ENCODE measurements at regions not wholly inside any gene's neighbourhood (a gene's known extent, or its start where the extent isn't known, plus 50 kb on each side); places are given as distances from the start of the nearest gene placed in this dataset.
"Not testable (repeated sequence)": the region's sequence is repeated elsewhere in the genome, so short reads cannot be mapped to it uniquely, and the experiment has no call there.

GRCh38 chr5:159807586-159807985, 108.7 kb upstream of the ADRA1B start:
- TF ChIP-seq GABPA (IDR thresholded peaks at IDR 0.05; ENCODE audit: low read depth) (no peak), CTCF (IDR thresholded peaks at IDR 0.05; ENCODE audit: insufficient read depth, low read length) (no peak)
- no peak overlapping the region for H3K27ac ChIP-seq (replicated peaks)
- H3K4me3 ChIP-seq (replicated peaks; ENCODE audit: insufficient read depth, low read length) = no peak overlapping the region
- no peaks in the 10 kb centered on the region for H3K27me3 ChIP-seq (ENCODE audit: insufficient read depth, poor library complexity, severe bottlenecking)
- DNase-seq (ENCODE audit: low read depth in 1 of 2, low spot score in 1 of 2) = no peak

- no peak for DNase-seq (ENCODE audit: low read depth in 1 of 2, low spot score in 1 of 2)
- H3K4me3 ChIP-seq (replicated peaks; ENCODE audit: insufficient read depth, low read length) = no peak overlapping the region
- H3K27ac ChIP-seq (replicated peaks) = no peak overlapping the region
- TF ChIP-seq SPI1 (IDR thresholded peaks at IDR 0.05; ENCODE audit: borderline replicate concordance, low read depth) = no peak
- no peak for TF ChIP-seq GABPA (IDR thresholded peaks at IDR 0.05; ENCODE audit: low read depth)
- no peak for TF ChIP-seq CTCF (IDR thresholded peaks at IDR 0.05; ENCODE audit: insufficient read depth, low read length)
- no peak for TF ChIP-seq POLR2AphosphoS5 (IDR thresholded peaks at IDR 0.05; ENCODE audit: low read depth)
- TF ChIP-seq REST (IDR thresholded peaks at IDR 0.05; ENCODE audit: insufficient replicate concordance, low read depth) = no peak
- H3K27me3 ChIP-seq (ENCODE audit: insufficient read depth, poor library complexity, severe bottlenecking) = no peaks in the 10 kb centered on the region
Measured at GRCh38 chr5:159811712-159812111, 104.6 kb upstream of the ADRA1B start.

- H3K4me3 ChIP-seq (replicated peaks; ENCODE audit: insufficient read depth, low read length); H3K27ac ChIP-seq (replicated peaks); DNase-seq (ENCODE audit: low read depth in 1 of 2, low spot score in 1 of 2); H3K27me3 ChIP-seq (ENCODE audit: insufficient read depth, poor library complexity, severe bottlenecking): not testable (repeated sequence)
Measured at GRCh38 chr5:159812759-159813158, 103.5 kb upstream of the ADRA1B start.

GRCh38 chr5:159814222-159814621, 102.1 kb upstream of the ADRA1B start:
- no peak for DNase-seq (ENCODE audit: low read depth in 1 of 2, low spot score in 1 of 2)
- no peak for TF ChIP-seq SPI1 (IDR thresholded peaks at IDR 0.05; ENCODE audit: borderline replicate concordance, low read depth)
- TF ChIP-seq GABPA (IDR thresholded peaks at IDR 0.05; ENCODE audit: low read depth) = no peak
- no peak for TF ChIP-seq REST (IDR thresholded peaks at IDR 0.05; ENCODE audit: insufficient replicate concordance, low read depth)
- no peak for TF ChIP-seq CTCF (IDR thresholded peaks at IDR 0.05; ENCODE audit: insufficient read depth, low read length)
- no peak for TF ChIP-seq POLR2AphosphoS5 (IDR thresholded peaks at IDR 0.05; ENCODE audit: low read depth)
- Histone ChIP-seq H3K27ac (replicated peaks) (no peak overlapping the region), H3K27me3 (ENCODE audit: insufficient read depth, poor library complexity, severe bottlenecking) (no peaks in the 10 kb centered on the region), H3K4me3 (replicated peaks; ENCODE audit: insufficient read depth, low read length) (no peak overlapping the region)
